GM23338 (cell line): ENCODE measurements at regions not wholly inside any gene's neighbourhood (a gene's known extent, or its start where the extent isn't known, plus 50 kb on each side); places are given as distances from the start of the nearest gene placed in this dataset.
A peak's percentile ranks its signal among the peaks of the same experiment; 100 is the strongest.

Experiments
- ATAC-seq: fragments of 200-7000 bp; cut with Tn5 transposase; 3 replicates; pipeline ENCODE4 v1.9.1; 2020
- DNase-seq: peaks from one replicate; pipeline ENCODE4 v3.0.0-alpha.2; 2015; ENCODE audit warnings: low spot score
- H2AFZ ChIP-seq: fragments of 200-600 bp; sonication (generic); 2 replicates; pipeline ENCODE4 v1.8.0; 2016; ENCODE audit warnings: antibody characterized with exemption, mild to moderate bottlenecking, moderate library complexity
- H3F3A ChIP-seq: fragments of 200-600 bp; sonication (generic); replicated peaks from 2 replicates; pipeline ENCODE4 v1.8.0; 2017; ENCODE audit warnings: antibody characterized with exemption, mixed run types, low read depth
- H3K27ac ChIP-seq: fragments of 200-600 bp; sonication (generic); 2 replicates; pipeline ENCODE4 v1.6.1; 2016; ENCODE audit warnings: low read depth
- H3K27me3 ChIP-seq: fragments of 200-600 bp; sonication (generic); 2 replicates; pipeline ENCODE4 v1.8.0; 2016; ENCODE audit warnings: mild to moderate bottlenecking, mixed run types, moderate library complexity; ENCODE audit not compliant: insufficient read depth
- H3K36me3 ChIP-seq: fragments of 200-600 bp; sonication (generic); 2 replicates; pipeline ENCODE4 v1.8.0; 2016; ENCODE audit warnings: mild to moderate bottlenecking; ENCODE audit not compliant: insufficient read depth
- H3K4me1 ChIP-seq: fragments of 200-600 bp; sonication (generic); 2 replicates; pipeline ENCODE4 v1.8.0; 2016; ENCODE audit warnings: mild to moderate bottlenecking, moderate library complexity; ENCODE audit not compliant: insufficient read depth
- H3K4me2 ChIP-seq: fragments of 200-600 bp; sonication (generic); 2 replicates; pipeline ENCODE4 v1.7.1; 2017; ENCODE audit warnings: mixed run types
- H3K4me3 ChIP-seq: fragments of 200-600 bp; sonication (generic); 2 replicates; pipeline ENCODE4 v1.6.1; 2016; ENCODE audit warnings: mixed run types
- H3K79me2 ChIP-seq: fragments of 200-600 bp; sonication (generic); replicated peaks from 2 replicates; pipeline ENCODE4 v1.8.0; 2017; ENCODE audit warnings: mild to moderate bottlenecking; ENCODE audit not compliant: insufficient read depth
- H3K9me2 ChIP-seq: fragments of 200-600 bp; sonication (generic); 2 replicates; pipeline ENCODE4 v1.8.0; 2017; ENCODE audit not compliant: insufficient read depth
- H4K20me1 ChIP-seq: fragments of 200-600 bp; sonication (generic); replicated peaks from 2 replicates; pipeline ENCODE4 v1.8.0; 2017; ENCODE audit warnings: mild to moderate bottlenecking; ENCODE audit not compliant: insufficient read depth
- H3K27ac Mint-ChIP-seq: 2 replicates; pipeline ENCODE4 v1.8.0; 2020; ENCODE audit warnings: inconsistent platforms, mild to moderate bottlenecking, moderate library complexity, mixed read lengths
- H3K27me3 Mint-ChIP-seq: 3 replicates; pipeline ENCODE4 v1.8.0; 2022; ENCODE audit warnings: low read depth, mild to moderate bottlenecking, moderate library complexity, mixed read lengths, inconsistent platforms; ENCODE audit not compliant: insufficient read depth, poor library complexity
- H3K36me3 Mint-ChIP-seq: 3 replicates; pipeline ENCODE4 v1.8.0; 2021; ENCODE audit warnings: low read depth, mild to moderate bottlenecking, inconsistent platforms, moderate library complexity, mixed read lengths
- H3K4me1 Mint-ChIP-seq: 3 replicates; pipeline ENCODE4 v1.8.0; 2020; ENCODE audit warnings: mild to moderate bottlenecking, inconsistent platforms, mixed read lengths
- H3K4me3 Mint-ChIP-seq: 3 replicates; pipeline ENCODE4 v1.8.0; 2021; ENCODE audit warnings: moderate library complexity, mild to moderate bottlenecking, inconsistent platforms, mixed read lengths
- H3K9me3 Mint-ChIP-seq: 3 replicates; pipeline ENCODE4 v1.8.0; 2020; ENCODE audit warnings: moderate library complexity, mild to moderate bottlenecking, inconsistent platforms, mixed read lengths
- CREB1 ChIP-seq: fragments of 250-450 bp; sonication (Bioruptor Pico); IDR thresholded peaks from 2 replicates; pipeline ENCODE4 v1.5.0; 2020; ENCODE audit warnings: low read depth, mild to moderate bottlenecking, moderate library complexity
- EZH2 ChIP-seq: fragments of 200-600 bp; sonication (generic); IDR thresholded peaks from one replicate; pipeline ENCODE4 v1.8.0; 2017; ENCODE audit warnings: antibody characterized with exemption, mild to moderate bottlenecking, low read depth; ENCODE audit not compliant: unreplicated experiment
- EZH2phosphoT487 ChIP-seq: fragments of 200-600 bp; sonication (generic); IDR thresholded peaks from one replicate; pipeline ENCODE4 v1.8.1; 2018; ENCODE audit warnings: antibody characterized with exemption; ENCODE audit not compliant: unreplicated experiment
- JUNB ChIP-seq: IDR thresholded peaks from one replicate; pipeline ENCODE4 v1.6.1; 2016; ENCODE audit warnings: antibody characterized with exemption; ENCODE audit not compliant: unreplicated experiment
- POLR2AphosphoS5 ChIP-seq: IDR thresholded peaks from 2 replicates; pipeline ENCODE4 v1.6.1; 2016; ENCODE audit warnings: antibody characterized with exemption, low read depth
- STAT1 ChIP-seq: IDR thresholded peaks from one replicate; pipeline ENCODE4 v1.6.1; 2016; ENCODE audit warnings: antibody characterized with exemption; ENCODE audit not compliant: unreplicated experiment
- ZNF114 ChIP-seq: fragments of 250-450 bp; sonication (Bioruptor Pico); IDR thresholded peaks from 2 replicates; pipeline ENCODE4 v1.5.0; 2020; ENCODE audit warnings: mild to moderate bottlenecking, moderate library complexity
- ZNF331 ChIP-seq: fragments of 250-450 bp; sonication (Bioruptor Pico); IDR thresholded peaks from 2 replicates; pipeline ENCODE4 v1.5.0; 2020; ENCODE audit warnings: low read depth, mild to moderate bottlenecking, moderate library complexity
- TF ChIP-seq, protein P1 (sequence below): fragments of 250-450 bp; sonication (Bioruptor Pico); IDR thresholded peaks from 2 replicates; pipeline ENCODE4 v1.5.0; 2020; ENCODE audit warnings: mild to moderate bottlenecking, moderate library complexity
- TF ChIP-seq, protein P2 (sequence below): IDR thresholded peaks from 2 replicates; pipeline ENCODE4 v1.6.1; 2016; ENCODE audit warnings: antibody characterized with exemption

DNA sequence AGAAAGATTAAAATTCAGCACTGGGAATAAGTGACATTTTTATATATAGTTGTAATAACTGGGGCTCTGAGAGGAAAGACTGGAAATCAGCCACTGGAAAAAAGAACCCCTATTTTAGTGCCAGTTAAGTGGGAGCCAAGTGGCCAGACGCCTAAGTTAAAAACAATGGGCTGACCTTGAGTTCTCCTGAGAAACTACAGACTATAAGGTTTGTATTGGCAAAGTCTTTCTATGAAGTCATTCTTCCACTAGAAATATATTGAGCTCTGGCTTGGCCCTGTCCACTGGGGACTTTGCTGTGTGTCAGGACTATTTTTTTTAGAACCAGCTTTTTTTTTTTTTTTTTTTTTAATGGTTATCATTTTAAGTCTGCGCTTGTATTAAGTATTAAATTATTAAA is 210.6 kb upstream of the FZD8 start:
- Mint-ChIP-seq H3K36me3 (no peaks in the 10 kb centered on the region), H3K4me3 (no peak overlapping the region), H3K4me1 (peaks cover 21% of the 10 kb centered on the region), H3K9me3 (no peaks in the 10 kb centered on the region; the same call in 2 of the 3 replicates), H3K27me3 (peaks cover 2% of the 10 kb centered on the region), H3K27ac (no peak overlapping the region)
- H4K20me1 ChIP-seq = no peaks in the 10 kb centered on the region
- no peak for TF ChIP-seq EZH2phosphoT487
- no peak for TF ChIP-seq STAT1
- peaks cover 21% of the 10 kb centered on the region for H3K4me1 ChIP-seq
- DNase-seq (no peak), ATAC-seq (no peak)
- H3K36me3 ChIP-seq = no peaks in the 10 kb centered on the region
- H3K79me2 ChIP-seq = no peaks in the 10 kb centered on the region
- no peak overlapping the region for H3K4me3 ChIP-seq
- no peaks in the 10 kb centered on the region for H3F3A ChIP-seq
- H3K9me2 ChIP-seq = no peaks in the 10 kb centered on the region
- no peak overlapping the region for H3K27ac ChIP-seq
- no peak overlapping the region for H2AFZ ChIP-seq
- no peaks in the 10 kb centered on the region for H3K27me3 ChIP-seq
- H3K4me2 ChIP-seq = no peak overlapping the region

DNA sequence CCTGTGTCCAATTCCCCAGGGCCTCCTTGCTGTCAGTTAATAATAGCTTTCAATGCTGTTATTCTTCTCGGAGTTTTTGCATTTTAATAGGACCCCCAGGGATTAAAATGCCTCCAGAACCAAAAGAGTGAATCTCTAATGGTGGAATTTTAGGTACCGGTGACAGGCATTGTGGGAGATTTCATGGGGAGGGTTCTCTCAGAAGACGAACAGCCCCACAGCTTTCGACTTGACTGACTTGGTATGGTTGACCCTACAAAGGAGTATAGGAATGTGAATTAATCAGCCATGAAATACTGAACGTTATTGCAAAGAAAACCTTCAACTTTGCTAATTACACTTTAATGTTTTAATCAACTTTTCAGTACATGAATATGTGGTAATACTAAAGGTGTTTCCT is 206.3 kb upstream of the FZD8 start:
- peak overlapping the region; percentile 25; the same call in 1 of the 2 replicates for H2AFZ ChIP-seq

More for the DNA sequence above, 206.3 kb upstream of the FZD8 start:
- Mint-ChIP-seq H3K36me3 (no peaks in the 10 kb centered on the region), H3K4me3 (no peak overlapping the region; the same call in 2 of the 3 replicates), H3K9me3 (no peaks in the 10 kb centered on the region; the same call in 1 of the 3 replicates), H3K4me1 (peaks cover 34% of the 10 kb centered on the region), H3K27me3 (peaks cover 2% of the 10 kb centered on the region), H3K27ac (peak overlapping the region; percentile 37; the same call in 1 of the 2 replicates)
- DNase-seq (no peak), ATAC-seq (peak; percentile 66)
- Histone ChIP-seq H4K20me1 (no peaks in the 10 kb centered on the region), H3K27me3 (no peaks in the 10 kb centered on the region), H3K4me3 (peak overlapping the region; percentile 24; the same call in 1 of the 2 replicates), H3K4me1 (peaks cover 28% of the 10 kb centered on the region), H3K36me3 (no peaks in the 10 kb centered on the region), H3K79me2 (no peaks in the 10 kb centered on the region), H3K27ac (no peak overlapping the region), H3K9me2 (no peaks in the 10 kb centered on the region), H3K4me2 (peak overlapping the region; percentile 56), H3F3A (no peaks in the 10 kb centered on the region)
- TF ChIP-seq CREB1 (CRISPR knock-in tag) = no peak
- no peak for TF ChIP-seq ZNF331 (CRISPR knock-in tag)
- TF ChIP-seq JUNB = no peak
- TF ChIP-seq EZH2phosphoT487 = no peak
- TF ChIP-seq EZH2 = no peak
- TF ChIP-seq, protein P1, sequence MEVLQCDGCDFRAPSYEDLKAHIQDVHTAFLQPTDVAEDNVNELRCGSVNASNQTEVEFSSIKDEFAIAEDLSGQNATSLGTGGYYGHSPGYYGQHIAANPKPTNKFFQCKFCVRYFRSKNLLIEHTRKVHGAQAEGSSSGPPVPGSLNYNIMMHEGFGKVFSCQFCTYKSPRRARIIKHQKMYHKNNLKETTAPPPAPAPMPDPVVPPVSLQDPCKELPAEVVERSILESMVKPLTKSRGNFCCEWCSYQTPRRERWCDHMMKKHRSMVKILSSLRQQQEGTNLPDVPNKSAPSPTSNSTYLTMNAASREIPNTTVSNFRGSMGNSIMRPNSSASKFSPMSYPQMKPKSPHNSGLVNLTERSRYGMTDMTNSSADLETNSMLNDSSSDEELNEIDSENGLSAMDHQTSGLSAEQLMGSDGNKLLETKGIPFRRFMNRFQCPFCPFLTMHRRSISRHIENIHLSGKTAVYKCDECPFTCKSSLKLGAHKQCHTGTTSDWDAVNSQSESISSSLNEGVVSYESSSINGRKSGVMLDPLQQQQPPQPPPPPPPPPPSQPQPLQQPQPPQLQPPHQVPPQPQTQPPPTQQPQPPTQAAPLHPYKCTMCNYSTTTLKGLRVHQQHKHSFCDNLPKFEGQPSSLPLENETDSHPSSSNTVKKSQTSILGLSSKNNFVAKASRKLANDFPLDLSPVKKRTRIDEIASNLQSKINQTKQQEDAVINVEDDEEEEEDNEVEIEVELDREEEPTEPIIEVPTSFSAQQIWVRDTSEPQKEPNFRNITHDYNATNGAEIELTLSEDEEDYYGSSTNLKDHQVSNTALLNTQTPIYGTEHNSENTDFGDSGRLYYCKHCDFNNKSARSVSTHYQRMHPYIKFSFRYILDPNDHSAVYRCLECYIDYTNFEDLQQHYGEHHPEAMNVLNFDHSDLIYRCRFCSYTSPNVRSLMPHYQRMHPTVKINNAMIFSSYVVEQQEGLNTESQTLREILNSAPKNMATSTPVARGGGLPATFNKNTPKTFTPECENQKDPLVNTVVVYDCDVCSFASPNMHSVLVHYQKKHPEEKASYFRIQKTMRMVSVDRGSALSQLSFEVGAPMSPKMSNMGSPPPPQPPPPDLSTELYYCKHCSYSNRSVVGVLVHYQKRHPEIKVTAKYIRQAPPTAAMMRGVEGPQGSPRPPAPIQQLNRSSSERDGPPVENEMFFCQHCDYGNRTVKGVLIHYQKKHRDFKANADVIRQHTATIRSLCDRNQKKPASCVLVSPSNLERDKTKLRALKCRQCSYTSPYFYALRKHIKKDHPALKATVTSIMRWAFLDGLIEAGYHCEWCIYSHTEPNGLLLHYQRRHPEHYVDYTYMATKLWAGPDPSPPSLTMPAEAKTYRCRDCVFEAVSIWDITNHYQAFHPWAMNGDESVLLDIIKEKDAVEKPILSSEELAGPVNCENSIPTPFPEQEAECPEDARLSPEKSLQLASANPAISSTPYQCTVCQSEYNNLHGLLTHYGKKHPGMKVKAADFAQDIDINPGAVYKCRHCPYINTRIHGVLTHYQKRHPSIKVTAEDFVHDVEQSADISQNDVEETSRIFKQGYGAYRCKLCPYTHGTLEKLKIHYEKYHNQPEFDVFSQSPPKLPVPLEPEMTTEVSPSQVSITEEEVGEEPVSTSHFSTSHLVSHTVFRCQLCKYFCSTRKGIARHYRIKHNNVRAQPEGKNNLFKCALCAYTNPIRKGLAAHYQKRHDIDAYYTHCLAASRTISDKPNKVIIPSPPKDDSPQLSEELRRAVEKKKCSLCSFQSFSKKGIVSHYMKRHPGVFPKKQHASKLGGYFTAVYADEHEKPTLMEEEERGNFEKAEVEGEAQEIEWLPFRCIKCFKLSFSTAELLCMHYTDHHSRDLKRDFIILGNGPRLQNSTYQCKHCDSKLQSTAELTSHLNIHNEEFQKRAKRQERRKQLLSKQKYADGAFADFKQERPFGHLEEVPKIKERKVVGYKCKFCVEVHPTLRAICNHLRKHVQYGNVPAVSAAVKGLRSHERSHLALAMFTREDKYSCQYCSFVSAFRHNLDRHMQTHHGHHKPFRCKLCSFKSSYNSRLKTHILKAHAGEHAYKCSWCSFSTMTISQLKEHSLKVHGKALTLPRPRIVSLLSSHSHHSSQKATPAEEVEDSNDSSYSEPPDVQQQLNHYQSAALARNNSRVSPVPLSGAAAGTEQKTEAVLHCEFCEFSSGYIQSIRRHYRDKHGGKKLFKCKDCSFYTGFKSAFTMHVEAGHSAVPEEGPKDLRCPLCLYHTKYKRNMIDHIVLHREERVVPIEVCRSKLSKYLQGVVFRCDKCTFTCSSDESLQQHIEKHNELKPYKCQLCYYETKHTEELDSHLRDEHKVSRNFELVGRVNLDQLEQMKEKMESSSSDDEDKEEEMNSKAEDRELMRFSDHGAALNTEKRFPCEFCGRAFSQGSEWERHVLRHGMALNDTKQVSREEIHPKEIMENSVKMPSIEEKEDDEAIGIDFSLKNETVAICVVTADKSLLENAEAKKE (CRISPR knock-in tag) = no peak
- TF ChIP-seq, protein P2, sequence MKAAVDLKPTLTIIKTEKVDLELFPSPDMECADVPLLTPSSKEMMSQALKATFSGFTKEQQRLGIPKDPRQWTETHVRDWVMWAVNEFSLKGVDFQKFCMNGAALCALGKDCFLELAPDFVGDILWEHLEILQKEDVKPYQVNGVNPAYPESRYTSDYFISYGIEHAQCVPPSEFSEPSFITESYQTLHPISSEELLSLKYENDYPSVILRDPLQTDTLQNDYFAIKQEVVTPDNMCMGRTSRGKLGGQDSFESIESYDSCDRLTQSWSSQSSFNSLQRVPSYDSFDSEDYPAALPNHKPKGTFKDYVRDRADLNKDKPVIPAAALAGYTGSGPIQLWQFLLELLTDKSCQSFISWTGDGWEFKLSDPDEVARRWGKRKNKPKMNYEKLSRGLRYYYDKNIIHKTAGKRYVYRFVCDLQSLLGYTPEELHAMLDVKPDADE = no peak
- no peak for TF ChIP-seq ZNF114
- TF ChIP-seq POLR2AphosphoS5 = no peak
